AG10803 (cell line): ENCODE measurements at regions not wholly inside any gene's neighbourhood (a gene's known extent, or its start where the extent isn't known, plus 50 kb on each side); places are given as distances from the start of the nearest gene placed in this dataset.

Experiments used
- DNase-seq: peaks from one replicate; pipeline ENCODE4 v3.0.0; 2010; ENCODE audit warnings: low read depth
- H3K4me3 ChIP-seq: 2 replicates; pipeline ENCODE4 v1.5.1; 2011; ENCODE audit warnings: mild to moderate bottlenecking, low read length, control low read depth
- TF ChIP-seq, protein P1 (sequence below): conservative IDR thresholded peaks from 2 replicates; pipeline ENCODE4 v1.5.1; 2011; ENCODE audit warnings: mild to moderate bottlenecking, low read length, control low read depth, inconsistent platforms

DNA sequence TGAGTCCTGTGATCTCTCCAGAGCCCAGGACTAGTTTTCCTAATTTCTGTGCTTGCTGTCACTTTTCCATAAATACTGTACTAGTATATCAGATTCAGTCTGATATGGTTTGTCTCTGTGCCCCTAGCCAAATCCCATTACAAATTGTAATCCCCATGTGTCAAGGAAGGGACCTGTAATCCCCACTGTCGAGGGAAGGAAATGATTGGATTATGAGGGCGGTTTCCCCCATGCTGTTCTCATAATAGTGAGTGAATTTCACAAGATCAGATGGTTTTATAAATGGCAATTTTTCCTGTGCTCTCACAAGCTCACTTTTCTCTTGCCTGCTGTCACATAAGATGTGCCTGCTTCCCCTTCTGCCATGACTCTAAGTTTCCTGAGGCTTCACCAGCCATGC lies 54.8 kb upstream of the IFRD1 start:
- H3K4me3 ChIP-seq, result no peak overlapping the region
- no peak for DNase-seq
- TF ChIP-seq, protein P1, sequence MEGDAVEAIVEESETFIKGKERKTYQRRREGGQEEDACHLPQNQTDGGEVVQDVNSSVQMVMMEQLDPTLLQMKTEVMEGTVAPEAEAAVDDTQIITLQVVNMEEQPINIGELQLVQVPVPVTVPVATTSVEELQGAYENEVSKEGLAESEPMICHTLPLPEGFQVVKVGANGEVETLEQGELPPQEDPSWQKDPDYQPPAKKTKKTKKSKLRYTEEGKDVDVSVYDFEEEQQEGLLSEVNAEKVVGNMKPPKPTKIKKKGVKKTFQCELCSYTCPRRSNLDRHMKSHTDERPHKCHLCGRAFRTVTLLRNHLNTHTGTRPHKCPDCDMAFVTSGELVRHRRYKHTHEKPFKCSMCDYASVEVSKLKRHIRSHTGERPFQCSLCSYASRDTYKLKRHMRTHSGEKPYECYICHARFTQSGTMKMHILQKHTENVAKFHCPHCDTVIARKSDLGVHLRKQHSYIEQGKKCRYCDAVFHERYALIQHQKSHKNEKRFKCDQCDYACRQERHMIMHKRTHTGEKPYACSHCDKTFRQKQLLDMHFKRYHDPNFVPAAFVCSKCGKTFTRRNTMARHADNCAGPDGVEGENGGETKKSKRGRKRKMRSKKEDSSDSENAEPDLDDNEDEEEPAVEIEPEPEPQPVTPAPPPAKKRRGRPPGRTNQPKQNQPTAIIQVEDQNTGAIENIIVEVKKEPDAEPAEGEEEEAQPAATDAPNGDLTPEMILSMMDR, result no peak

DNA sequence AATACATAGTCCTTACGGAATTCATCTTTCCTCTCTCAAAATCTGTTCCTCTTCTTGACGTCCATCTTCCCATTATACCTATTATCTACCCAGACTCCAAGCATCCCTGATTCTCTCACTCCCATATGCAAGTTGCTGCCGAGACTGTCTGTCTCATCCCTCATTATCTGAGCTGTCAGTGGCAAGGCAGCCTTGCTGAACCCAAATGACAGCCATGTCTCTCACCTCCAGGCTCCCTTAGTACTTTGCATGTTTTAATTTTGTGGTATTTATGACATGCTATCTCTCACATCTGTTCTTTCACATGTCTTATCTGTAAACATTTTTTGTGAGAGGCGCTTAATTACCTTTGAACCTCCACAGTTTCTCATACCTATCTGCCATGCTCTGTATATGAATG lies 54.4 kb upstream of the IFRD1 start:
- DNase-seq, result no peak
- no peak overlapping the region for H3K4me3 ChIP-seq
- TF ChIP-seq, protein P1, result no peak

DNA sequence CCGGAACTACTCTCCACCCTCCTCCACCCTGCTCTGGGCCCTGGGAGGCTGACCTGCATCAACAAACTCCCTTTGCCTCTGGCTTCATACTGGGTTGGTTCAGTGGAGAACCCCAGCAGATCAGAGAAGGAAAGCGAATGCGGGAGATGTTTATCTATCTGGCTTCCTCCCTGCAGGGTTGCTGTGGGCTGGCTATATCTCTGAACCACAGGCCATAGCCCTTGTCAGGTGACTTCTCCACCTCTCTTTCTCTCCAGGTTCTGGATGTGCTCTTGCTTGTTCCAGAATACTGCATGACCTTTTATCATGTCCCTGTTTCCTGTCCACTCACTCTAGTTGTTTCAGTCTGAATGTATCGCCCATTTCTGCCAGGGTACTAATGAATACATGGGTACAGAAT lies 51.7 kb upstream of the IFRD1 start:
- no peak overlapping the region for H3K4me3 ChIP-seq
- TF ChIP-seq, protein P1, result no peak
- DNase-seq, result no peak

DNA sequence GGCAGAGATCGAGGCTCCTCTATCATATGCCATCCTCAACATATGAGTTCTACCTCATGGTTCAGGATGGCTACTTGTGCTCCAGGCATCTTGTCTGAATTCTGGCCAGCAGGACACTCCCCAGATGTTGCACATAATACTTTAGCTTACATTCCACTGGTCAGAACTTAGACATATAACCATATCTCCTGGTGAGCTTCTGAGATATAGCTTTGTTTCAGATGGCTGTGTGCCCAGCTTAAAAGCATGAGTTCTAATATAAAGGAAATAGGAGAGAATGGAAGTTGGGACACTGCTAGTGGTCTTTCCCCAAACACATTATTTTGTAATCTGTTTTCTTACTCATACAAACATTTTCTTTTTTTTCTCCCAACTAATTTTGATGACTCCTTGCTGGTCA lies 50.8 kb upstream of the IFRD1 start:
- DNase-seq, result no peak
- TF ChIP-seq, protein P1, result no peak
- no peak overlapping the region for H3K4me3 ChIP-seq

DNA sequence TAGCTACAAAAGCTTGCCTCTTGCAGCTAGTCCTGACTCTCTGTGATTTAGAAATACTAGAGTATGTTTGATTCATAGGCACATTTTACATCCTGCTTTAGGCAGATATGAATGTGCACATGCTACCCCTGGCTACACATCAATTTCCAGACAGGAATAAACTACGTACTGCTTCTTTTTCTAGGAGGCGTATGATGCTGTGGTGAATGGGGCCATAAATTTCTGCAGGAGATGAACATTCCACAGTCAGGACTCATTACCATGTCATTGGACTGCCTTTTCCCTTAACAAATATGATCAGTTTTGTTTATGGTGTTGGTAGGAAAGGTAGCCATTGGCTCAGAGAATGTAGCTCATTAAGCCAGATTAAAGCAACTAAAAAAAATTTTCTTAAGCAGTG lies 50.1 kb upstream of the IFRD1 start:
- TF ChIP-seq, protein P1, result no peak
- peak; percentile 60 for DNase-seq
- no peak overlapping the region for H3K4me3 ChIP-seq
